ENCODE measurements at regions not wholly inside any gene's neighbourhood (a gene's known extent, or its start where the extent isn't known, plus 50 kb on each side); places are given as distances from the start of the nearest gene placed in this dataset.

DNA sequence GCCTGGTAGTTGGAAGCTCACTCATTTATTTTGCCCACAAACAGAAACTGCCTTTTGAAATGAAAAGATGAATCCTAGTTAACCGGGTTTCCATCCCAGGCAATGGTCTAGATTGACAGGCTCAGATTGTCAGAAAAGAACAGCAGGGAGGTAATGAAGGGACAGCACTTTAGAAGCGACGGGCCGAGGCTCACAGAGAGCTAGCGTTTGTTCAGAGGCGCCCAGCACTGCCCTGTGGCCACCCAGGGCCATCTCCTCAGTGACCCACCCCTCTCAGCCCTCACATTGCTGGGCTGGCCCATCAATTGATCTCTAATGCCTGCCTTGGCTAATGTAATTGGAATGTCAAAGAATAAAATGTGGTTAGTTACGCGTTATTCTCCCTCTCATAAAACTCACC is 304.8 kb downstream of the CDCA7 start:
- H3K4me1 Mint-ChIP-seq (ENCODE audit: low read depth) = peaks cover 37% of the 10 kb centered on the region
- peaks cover 13% of the 10 kb centered on the region for H3K27me3 Mint-ChIP-seq (ENCODE audit: insufficient read depth)
- TF ChIP-seq, protein P1, sequence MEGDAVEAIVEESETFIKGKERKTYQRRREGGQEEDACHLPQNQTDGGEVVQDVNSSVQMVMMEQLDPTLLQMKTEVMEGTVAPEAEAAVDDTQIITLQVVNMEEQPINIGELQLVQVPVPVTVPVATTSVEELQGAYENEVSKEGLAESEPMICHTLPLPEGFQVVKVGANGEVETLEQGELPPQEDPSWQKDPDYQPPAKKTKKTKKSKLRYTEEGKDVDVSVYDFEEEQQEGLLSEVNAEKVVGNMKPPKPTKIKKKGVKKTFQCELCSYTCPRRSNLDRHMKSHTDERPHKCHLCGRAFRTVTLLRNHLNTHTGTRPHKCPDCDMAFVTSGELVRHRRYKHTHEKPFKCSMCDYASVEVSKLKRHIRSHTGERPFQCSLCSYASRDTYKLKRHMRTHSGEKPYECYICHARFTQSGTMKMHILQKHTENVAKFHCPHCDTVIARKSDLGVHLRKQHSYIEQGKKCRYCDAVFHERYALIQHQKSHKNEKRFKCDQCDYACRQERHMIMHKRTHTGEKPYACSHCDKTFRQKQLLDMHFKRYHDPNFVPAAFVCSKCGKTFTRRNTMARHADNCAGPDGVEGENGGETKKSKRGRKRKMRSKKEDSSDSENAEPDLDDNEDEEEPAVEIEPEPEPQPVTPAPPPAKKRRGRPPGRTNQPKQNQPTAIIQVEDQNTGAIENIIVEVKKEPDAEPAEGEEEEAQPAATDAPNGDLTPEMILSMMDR (IDR thresholded peaks at IDR 0.05) = no peak
- no peaks in the 10 kb centered on the region for H3K36me3 Mint-ChIP-seq (ENCODE audit: low read depth)
- H3K9me3 Mint-ChIP-seq = no peaks in the 10 kb centered on the region
- no peak for DNase-seq
- no peak overlapping the region for H3K4me3 Mint-ChIP-seq
- no peak overlapping the region for H3K27ac Mint-ChIP-seq

DNA sequence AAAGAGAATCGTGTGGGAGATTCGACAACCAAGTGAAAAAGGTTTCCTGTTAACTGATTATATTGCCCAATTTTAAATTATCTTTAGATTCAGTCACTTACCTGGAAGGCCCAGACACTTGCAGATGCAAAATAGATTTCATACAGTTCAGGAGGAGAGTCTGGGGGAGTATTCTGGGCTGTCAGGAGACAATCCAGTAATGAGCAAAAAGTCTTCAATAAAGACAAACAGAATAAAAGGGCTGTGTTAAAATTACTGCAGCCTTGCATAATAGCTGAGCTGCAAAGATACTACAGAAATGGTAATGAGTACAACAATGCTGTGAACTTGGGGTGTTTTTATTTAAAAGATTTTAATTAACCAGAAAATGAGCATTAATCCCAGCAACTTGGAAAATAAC is 303.6 kb downstream of the SP3 start:
- Mint-ChIP-seq H3K4me1 (ENCODE audit: low read depth) (peaks cover 28% of the 10 kb centered on the region), H3K36me3 (ENCODE audit: low read depth) (no peaks in the 10 kb centered on the region), H3K27ac (no peak overlapping the region), H3K9me3 (no peaks in the 10 kb centered on the region), H3K4me3 (no peak overlapping the region), H3K27me3 (ENCODE audit: insufficient read depth) (peaks cover 18% of the 10 kb centered on the region)
- TF ChIP-seq, protein P1 (IDR thresholded peaks at IDR 0.05) = no peak
- DNase-seq = no peak

DNA sequence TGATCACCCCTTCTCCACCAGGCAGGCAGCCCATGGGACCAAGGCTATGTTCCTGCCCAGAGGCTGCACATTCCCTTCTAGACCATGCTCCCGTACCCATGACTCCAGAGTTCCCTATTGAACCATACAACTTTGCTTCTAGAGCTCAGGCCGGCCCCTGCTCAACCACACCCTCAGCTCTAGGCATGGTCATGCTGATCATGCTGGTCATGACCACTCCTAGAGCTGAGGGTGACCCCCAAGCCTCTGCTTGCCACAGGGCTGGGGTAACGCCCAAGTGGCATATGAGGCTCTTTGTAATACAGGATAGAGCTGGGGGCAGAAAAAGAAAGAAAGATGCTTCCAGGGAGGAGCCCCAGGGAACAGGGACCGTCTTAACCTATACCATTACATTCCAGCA is 301.8 kb downstream of the SP3 start:
- no peak overlapping the region for H3K27ac Mint-ChIP-seq
- TF ChIP-seq, protein P1 (IDR thresholded peaks at IDR 0.05) = no peak
- no peak for DNase-seq
- no peaks in the 10 kb centered on the region for H3K9me3 Mint-ChIP-seq
- no peak overlapping the region for H3K4me3 Mint-ChIP-seq
- no peaks in the 10 kb centered on the region for H3K36me3 Mint-ChIP-seq (ENCODE audit: low read depth)
- H3K4me1 Mint-ChIP-seq (ENCODE audit: low read depth) = peaks cover 18% of the 10 kb centered on the region
- peaks cover 27% of the 10 kb centered on the region for H3K27me3 Mint-ChIP-seq (ENCODE audit: insufficient read depth)

DNA sequence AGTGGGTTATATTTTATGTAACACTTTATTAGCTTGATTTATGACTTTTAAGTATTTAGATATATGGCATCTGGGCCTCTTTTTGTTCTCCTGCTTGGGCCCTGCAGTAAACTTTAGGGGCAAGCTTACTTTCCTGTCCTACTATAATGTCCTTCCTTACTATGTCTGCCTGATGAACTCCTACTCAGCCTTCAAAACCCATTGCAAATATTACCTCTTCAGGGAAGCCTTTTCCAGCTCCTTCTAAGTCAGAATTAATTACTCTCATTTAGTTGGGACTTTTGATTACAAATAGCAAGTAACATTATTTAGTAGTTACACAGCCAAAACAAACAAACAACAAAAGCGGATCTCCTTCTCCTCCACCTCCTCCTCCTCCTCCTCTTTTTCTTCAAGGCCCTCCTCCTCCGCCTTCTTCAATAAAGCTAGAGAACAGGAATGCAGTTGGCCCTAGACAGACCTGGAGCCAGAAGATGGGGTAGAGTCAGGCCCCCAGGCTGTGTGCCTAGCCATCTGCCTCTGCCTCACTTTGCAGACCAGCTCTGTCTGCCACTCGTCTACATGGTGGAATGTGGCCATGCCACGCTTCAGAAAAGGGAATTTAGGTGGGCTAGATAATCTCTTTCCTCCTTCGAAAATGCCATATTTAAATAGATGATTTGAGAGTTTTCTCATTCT is 301.2 kb downstream of the SP3 start:
- H3K36me3 Mint-ChIP-seq (ENCODE audit: low read depth) = no peaks in the 10 kb centered on the region
- DNase-seq = no peak
- no peak overlapping the region for H3K27ac Mint-ChIP-seq
- TF ChIP-seq, protein P1 (IDR thresholded peaks at IDR 0.05) = no peak
- peaks cover 27% of the 10 kb centered on the region for H3K27me3 Mint-ChIP-seq (ENCODE audit: insufficient read depth)
- no peak overlapping the region for H3K4me3 Mint-ChIP-seq
- H3K9me3 Mint-ChIP-seq = no peaks in the 10 kb centered on the region
- H3K4me1 Mint-ChIP-seq (ENCODE audit: low read depth) = peaks cover 14% of the 10 kb centered on the region

DNA sequence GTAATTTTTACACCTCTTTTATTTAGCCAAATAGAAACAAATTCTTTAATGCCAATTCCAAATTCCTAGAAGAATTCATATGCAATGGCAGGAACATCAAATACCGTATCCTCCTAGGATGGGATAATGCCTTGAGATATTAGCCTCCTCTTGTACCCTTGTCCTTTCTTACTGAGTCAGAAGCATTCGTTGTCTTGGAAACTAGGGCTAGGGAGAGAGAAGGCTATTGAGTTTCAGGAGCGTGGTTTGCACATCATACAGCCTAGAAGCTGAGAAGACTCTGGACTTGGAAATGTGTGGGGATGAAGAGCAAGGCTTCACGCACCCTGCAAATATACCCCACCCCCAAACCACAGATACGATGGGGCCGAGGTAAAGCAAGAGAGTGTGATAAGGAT is 300.7 kb downstream of the SP3 start:
- H3K9me3 Mint-ChIP-seq = no peaks in the 10 kb centered on the region
- H3K4me1 Mint-ChIP-seq (ENCODE audit: low read depth) = peaks cover 14% of the 10 kb centered on the region
- TF ChIP-seq, protein P1 (IDR thresholded peaks at IDR 0.05) = no peak
- no peak overlapping the region for H3K4me3 Mint-ChIP-seq
- no peak overlapping the region for H3K27ac Mint-ChIP-seq
- no peak for DNase-seq
- no peaks in the 10 kb centered on the region for H3K36me3 Mint-ChIP-seq (ENCODE audit: low read depth)
- peaks cover 27% of the 10 kb centered on the region for H3K27me3 Mint-ChIP-seq (ENCODE audit: insufficient read depth)

Data from HFFc6 (cell line).